Body of pancreas (tissue), 4 donors: ENCODE measurements at regions not wholly inside any gene's neighbourhood (a gene's known extent, or its start where the extent isn't known, plus 50 kb on each side); places are given as distances from the start of the nearest gene placed in this dataset.

Experiments used
- ATAC-seq: fragments of 150-250 bp; one replicate; pipeline ENCODE4 v1.9.1; 2016
- DNase-seq, 4 donors: peaks; one replicate each; pipeline ENCODE4 v3.0.0-alpha.2; 2019
- H3K27ac ChIP-seq, 4 donors: fragments of 200-600 bp; sonication (generic); 1 replicate in 3 of 4; 2 replicates in 1 of 4; pipeline versions ENCODE4 v1.5.1 to v1.6.1; 2016 to 2019; ENCODE audit warnings: mild to moderate bottlenecking in 1 of 4, mixed read lengths in 1 of 4, moderate library complexity in 1 of 4
- H3K27me3 ChIP-seq, 2 donors: fragments of 200-600 bp; sonication (generic); one replicate each; pipeline ENCODE4 v1.6.0; 2016; ENCODE audit warnings: mild to moderate bottlenecking in 1 of 2
- H3K36me3 ChIP-seq, 2 donors: fragments of 200-600 bp; sonication (generic); replicated peaks in 1 of 2; 2 replicates each; pipeline ENCODE4 v1.5.1; 2016; ENCODE audit warnings: low read depth in 2 of 2; ENCODE audit not compliant: insufficient read depth in 1 of 2
- H3K4me1 ChIP-seq: fragments of 200-600 bp; sonication (generic); one replicate; pipeline ENCODE4 v1.6.0; 2016
- H3K4me3 ChIP-seq, 2 donors: fragments of 200-600 bp; sonication (generic); 1 replicate in 1 of 2; 2 replicates in 1 of 2; pipeline ENCODE4 v1.5.1; 2016 to 2019
- H3K9me3 ChIP-seq, 3 donors: fragments of 200-600 bp; sonication (generic); 1 replicate in 2 of 3; 2 replicates in 1 of 3; pipeline ENCODE4 v1.5.1; 2016
- CTCF ChIP-seq, 7 experiments: fragments of 450-650 bp in 4 of 7; fragments of 200-600 bp in 3 of 7; sonication (generic) in 3 of 7; IDR thresholded peaks; one replicate each; pipeline ENCODE4 v1.5.1; 2016 to 2019; ENCODE audit warnings: antibody characterized with exemption in 7 of 7
- POLR2A ChIP-seq, 3 donors: fragments of 450-650 bp; IDR thresholded peaks; one replicate each; pipeline ENCODE4 v1.6.1; 2016; ENCODE audit warnings: antibody characterized with exemption in 3 of 3, mild to moderate bottlenecking in 2 of 3
- WGBS, 2 donors: methylation state at CpG; one replicate each; pipeline ENCODE4 v1.1.5; 2017; 5-methylcytosine and 5-hydroxymethylcytosine counted together
- intact Hi-C: fragments of 100-400 bp; cut with DNase I; formaldehyde crosslinking; loops from one replicate; pipeline ENCODE4 v1.15.1; 2023

GRCh38 chr15:70470556-70471191, 292.7 kb downstream of the UACA start:
- intact Hi-C loops = loop anchor here (10.0 kb wide), 1 partner anchor 56 kb away; no protein-coding TSS in a partner anchor
- WGBS, 2 donors = 87 to 88% methylated on average over 6 to 7 of the region's 7 CpGs

GRCh38 chr15:70469651-70470555, 293.5 kb downstream of the UACA start:
- Histone ChIP-seq H3K27ac (no peak overlapping the region), H3K4me3 (no peak overlapping the region), H3K9me3 (no peaks in the 10 kb centered on the region), H3K36me3 (no peaks in the 10 kb centered on the region), H3K4me1 (no peaks in the 10 kb centered on the region), H3K27me3 (no peaks in the 10 kb centered on the region)
- 64 to 66% methylated on average over 9 to 16 of the region's 16 CpGs for WGBS, 2 donors
- no peak for ATAC-seq
- no peak for TF ChIP-seq POLR2A (IDR thresholded peaks at IDR 0.05)
- TF ChIP-seq CTCF (IDR thresholded peaks at IDR 0.05) = no peak
- no peak for DNase-seq
- intact Hi-C loops = loop anchor here (10.0 kb wide), 1 partner anchor 55 kb away; no protein-coding TSS in a partner anchor

More at GRCh38 chr15:70470556-70471191, 292.7 kb downstream of the UACA start:
- no peak overlapping the region for H3K4me3 ChIP-seq
- no peak overlapping the region for H3K27ac ChIP-seq
- TF ChIP-seq POLR2A (IDR thresholded peaks at IDR 0.05) = no peak
- TF ChIP-seq CTCF (IDR thresholded peaks at IDR 0.05) = no peak
- ATAC-seq (no peak), DNase-seq (no peak)
- no peaks in the 10 kb centered on the region for H3K27me3 ChIP-seq
- no peaks in the 10 kb centered on the region for H3K36me3 ChIP-seq
- no peaks in the 10 kb centered on the region for H3K4me1 ChIP-seq
- no peaks in the 10 kb centered on the region for H3K9me3 ChIP-seq

GRCh38 chr15:70469182-70469581, 294.2 kb downstream of the UACA start:
- DNase-seq (no peak), ATAC-seq (no peak)
- no peaks in the 10 kb centered on the region for H3K36me3 ChIP-seq
- intact Hi-C loops = no loop called here
- TF ChIP-seq POLR2A (IDR thresholded peaks at IDR 0.05) (no peak), CTCF (IDR thresholded peaks at IDR 0.05) (no peak)
- no peak overlapping the region for H3K4me3 ChIP-seq
- no peaks in the 10 kb centered on the region for H3K27me3 ChIP-seq
- no peak overlapping the region for H3K27ac ChIP-seq
- H3K4me1 ChIP-seq = no peaks in the 10 kb centered on the region
- WGBS, 2 donors = 55 to 77% methylated on average over 3 of the region's 3 CpGs
- H3K9me3 ChIP-seq = no peaks in the 10 kb centered on the region

- H3K27me3 ChIP-seq = no peaks in the 10 kb centered on the region
- no peaks in the 10 kb centered on the region for H3K4me1 ChIP-seq
- peak; percentile 74 for ATAC-seq
- intact Hi-C loops = no loop called here
- H3K27ac ChIP-seq = no peak overlapping the region
- peak; percentile 57 to 68 (median 64) for DNase-seq
- no peaks in the 10 kb centered on the region for H3K9me3 ChIP-seq
- no peaks in the 10 kb centered on the region for H3K36me3 ChIP-seq
- H3K4me3 ChIP-seq = no peak overlapping the region
- peak; percentile 24 to 62 (median 57) for TF ChIP-seq CTCF (IDR thresholded peaks at IDR 0.05)
- no peak for TF ChIP-seq POLR2A (IDR thresholded peaks at IDR 0.05)
- 31 to 33% methylated on average over 4 of the region's 4 CpGs for WGBS, 2 donors
These were observed 296.3 kb downstream of the UACA start for GRCh38 chr15:70466895-70467529.
